ENCODE measurements at regions not wholly inside any gene's neighbourhood (a gene's known extent, or its start where the extent isn't known, plus 50 kb on each side); places are given as distances from the start of the nearest gene placed in this dataset.

DNA sequence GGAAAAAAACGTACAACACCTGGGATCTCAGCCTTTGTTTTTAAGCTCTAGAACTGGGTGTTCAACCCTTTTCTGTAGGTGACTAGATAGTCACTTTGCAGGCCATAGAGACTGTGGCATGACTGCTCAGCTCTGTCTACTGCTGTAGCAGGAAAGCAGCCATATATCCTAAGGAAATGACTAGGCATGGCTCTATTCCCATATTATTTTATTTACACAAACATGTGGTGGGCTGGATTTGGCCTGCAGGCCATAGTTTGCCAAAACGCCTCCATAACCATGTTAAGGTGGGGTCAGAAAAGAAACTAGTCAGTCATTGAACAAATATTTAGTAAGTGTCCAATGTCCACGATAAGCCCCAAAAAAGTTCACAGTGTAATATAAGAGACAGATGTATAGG, 452.5 kb downstream of the MCTP2 start:
- H3K4me3 ChIP-seq = no peak overlapping the region
- no peaks in the 10 kb centered on the region for H3K27me3 ChIP-seq
- no peaks in the 10 kb centered on the region for H3K9me3 ChIP-seq
- intact Hi-C loops (cut with DNase I) = no loop called here
- ATAC-seq = no peak
- no peak overlapping the region for H3K27ac ChIP-seq
- no peaks in the 10 kb centered on the region for H3K36me3 ChIP-seq
- no peaks in the 10 kb centered on the region for H3K4me1 ChIP-seq
- TF ChIP-seq, protein P1, sequence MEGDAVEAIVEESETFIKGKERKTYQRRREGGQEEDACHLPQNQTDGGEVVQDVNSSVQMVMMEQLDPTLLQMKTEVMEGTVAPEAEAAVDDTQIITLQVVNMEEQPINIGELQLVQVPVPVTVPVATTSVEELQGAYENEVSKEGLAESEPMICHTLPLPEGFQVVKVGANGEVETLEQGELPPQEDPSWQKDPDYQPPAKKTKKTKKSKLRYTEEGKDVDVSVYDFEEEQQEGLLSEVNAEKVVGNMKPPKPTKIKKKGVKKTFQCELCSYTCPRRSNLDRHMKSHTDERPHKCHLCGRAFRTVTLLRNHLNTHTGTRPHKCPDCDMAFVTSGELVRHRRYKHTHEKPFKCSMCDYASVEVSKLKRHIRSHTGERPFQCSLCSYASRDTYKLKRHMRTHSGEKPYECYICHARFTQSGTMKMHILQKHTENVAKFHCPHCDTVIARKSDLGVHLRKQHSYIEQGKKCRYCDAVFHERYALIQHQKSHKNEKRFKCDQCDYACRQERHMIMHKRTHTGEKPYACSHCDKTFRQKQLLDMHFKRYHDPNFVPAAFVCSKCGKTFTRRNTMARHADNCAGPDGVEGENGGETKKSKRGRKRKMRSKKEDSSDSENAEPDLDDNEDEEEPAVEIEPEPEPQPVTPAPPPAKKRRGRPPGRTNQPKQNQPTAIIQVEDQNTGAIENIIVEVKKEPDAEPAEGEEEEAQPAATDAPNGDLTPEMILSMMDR (IDR thresholded peaks at IDR 0.05) = no peak
- no peak for DNase-seq

DNA sequence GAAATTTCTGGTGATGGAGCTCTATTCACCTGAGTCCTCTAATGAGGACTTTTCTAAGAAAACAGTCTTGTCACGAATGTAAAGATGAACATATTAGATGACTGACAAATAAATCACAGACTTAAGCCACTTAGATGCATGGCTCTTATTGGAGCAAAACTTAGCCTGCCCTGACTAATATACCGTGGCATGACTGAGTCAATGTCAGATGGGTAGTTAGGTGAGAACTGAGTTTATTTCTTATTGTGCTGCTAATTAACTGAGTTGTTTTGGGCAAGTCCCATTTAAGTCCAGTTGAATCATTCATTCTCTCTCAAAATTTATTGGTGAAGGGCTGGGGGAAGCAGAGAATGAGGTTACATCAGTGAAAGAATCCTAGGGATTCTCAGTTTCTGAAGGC, 459.8 kb downstream of the MCTP2 start:
- intact Hi-C loops (cut with DNase I) = no loop called here
- TF ChIP-seq, protein P1 (IDR thresholded peaks at IDR 0.05) = no peak
- Histone ChIP-seq H3K9me3 (no peaks in the 10 kb centered on the region), H3K4me1 (no peaks in the 10 kb centered on the region), H3K27me3 (no peaks in the 10 kb centered on the region), H3K36me3 (no peaks in the 10 kb centered on the region), H3K4me3 (no peak overlapping the region), H3K27ac (no peak overlapping the region)
- no peak for DNase-seq
- ATAC-seq = no peak

DNA sequence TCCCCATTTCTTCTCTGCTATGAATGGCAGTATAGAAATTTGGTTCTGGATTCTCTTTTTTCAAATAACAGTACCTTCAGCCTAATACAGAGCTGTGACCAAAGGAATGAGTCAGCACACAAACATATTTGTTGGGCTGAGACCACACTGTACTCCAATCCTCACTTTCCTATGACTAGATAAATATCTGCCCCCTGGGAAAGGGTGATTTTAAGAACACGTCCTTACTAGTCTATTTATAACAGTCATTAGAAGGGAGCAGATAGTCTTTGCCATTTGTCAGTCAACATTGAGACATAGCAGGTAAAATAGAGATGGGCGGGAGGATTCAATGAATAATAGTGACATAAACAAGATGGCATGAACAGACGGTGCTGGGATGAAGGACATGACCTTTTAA, 461.3 kb downstream of the MCTP2 start:
- Histone ChIP-seq H3K9me3 (no peaks in the 10 kb centered on the region), H3K4me3 (no peak overlapping the region), H3K36me3 (no peaks in the 10 kb centered on the region), H3K27me3 (no peaks in the 10 kb centered on the region), H3K4me1 (no peaks in the 10 kb centered on the region), H3K27ac (no peak overlapping the region)
- no peak for ATAC-seq
- DNase-seq = no peak
- TF ChIP-seq, protein P1 (IDR thresholded peaks at IDR 0.05) = no peak
- intact Hi-C loops (cut with DNase I) = no loop called here

DNA sequence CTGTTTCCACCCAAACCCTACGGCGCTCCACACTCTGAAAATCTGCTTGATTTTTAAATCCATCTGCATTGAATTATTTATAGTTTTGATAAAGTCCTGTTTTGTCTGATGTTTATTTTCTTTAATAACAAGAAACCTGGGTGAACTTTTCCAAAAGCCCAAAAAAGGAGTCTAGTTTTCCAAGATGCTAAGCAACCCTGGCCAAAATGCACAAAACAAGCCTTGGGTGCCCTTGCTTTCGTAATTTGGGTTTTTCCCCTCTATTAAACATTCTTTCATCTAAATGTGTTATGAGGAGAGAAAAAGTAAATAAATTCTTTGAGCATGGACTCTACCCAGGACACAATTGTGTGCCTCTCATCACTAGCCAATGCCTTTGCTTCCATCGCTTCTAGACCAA, 468.9 kb downstream of the MCTP2 start:
- peak in 1 of 4 donors; percentile 56 for DNase-seq
- no peaks in the 10 kb centered on the region for H3K4me1 ChIP-seq
- TF ChIP-seq, protein P1 (IDR thresholded peaks at IDR 0.05) = no peak
- no peaks in the 10 kb centered on the region for H3K9me3 ChIP-seq
- H3K27me3 ChIP-seq = no peaks in the 10 kb centered on the region
- no peak overlapping the region for H3K27ac ChIP-seq
- no peaks in the 10 kb centered on the region for H3K36me3 ChIP-seq
- ATAC-seq = no peak
- intact Hi-C loops (cut with DNase I) = no loop called here
- no peak overlapping the region for H3K4me3 ChIP-seq

DNA sequence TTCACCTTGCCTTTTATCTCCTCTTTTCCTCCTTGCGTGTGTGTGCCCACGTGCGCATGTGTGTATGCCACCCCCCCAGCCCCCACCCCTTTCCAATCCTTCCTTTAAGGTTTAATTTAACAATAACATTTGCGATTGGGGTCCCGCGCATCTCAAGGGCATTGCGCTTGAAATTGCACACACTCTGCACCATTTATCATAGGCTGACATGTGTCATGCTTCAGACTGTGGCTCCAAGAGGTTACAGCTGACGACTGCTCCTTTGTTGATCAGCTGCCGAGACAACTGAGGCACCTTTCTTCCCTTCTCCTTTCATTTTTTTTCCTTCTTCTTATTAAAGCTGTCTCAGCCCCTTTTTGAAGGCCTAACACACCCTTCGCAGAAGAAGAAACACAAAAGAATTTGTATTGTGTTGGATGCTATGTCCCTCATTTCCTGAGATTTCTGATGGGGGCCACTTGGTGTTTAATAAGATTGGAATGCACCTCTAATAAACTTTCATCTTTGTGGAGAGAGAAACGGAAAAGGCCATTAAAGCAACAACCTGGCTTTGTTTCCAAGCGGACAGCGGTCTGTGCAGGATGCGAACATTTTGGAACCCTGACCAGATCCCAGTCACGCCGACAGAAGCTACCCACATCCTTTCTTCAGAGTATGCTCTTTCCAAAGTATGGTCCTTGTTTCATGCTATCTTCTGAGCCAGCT, 470.1 kb downstream of the MCTP2 start:
- Histone ChIP-seq H3K36me3 (no peaks in the 10 kb centered on the region), H3K27me3 (no peaks in the 10 kb centered on the region), H3K4me3 (no peak overlapping the region), H3K9me3 (no peaks in the 10 kb centered on the region), H3K27ac (no peak overlapping the region), H3K4me1 (no peaks in the 10 kb centered on the region)
- ATAC-seq (no peak), DNase-seq (no peak)
- intact Hi-C loops (cut with DNase I) = no loop called here
- TF ChIP-seq, protein P1 (IDR thresholded peaks at IDR 0.05) = no peak
